ENCODE measurements at regions not wholly inside any gene's neighbourhood (a gene's known extent, or its start where the extent isn't known, plus 50 kb on each side); places are given as distances from the start of the nearest gene placed in this dataset.

GRCh38 chr2:167524786-167525185 lies 636.5 kb downstream of the XIRP2 start:
- H3K27ac ChIP-seq (ENCODE audit: low read depth in 1 of 2, low read length in 2 of 2), result no peak overlapping the region
- H3K4me3 ChIP-seq (ENCODE audit: low read length), result no peak overlapping the region
- H3K27ac Mint-ChIP-seq, result no peak overlapping the region
- no peaks in the 10 kb centered on the region for H3K27me3 ChIP-seq (ENCODE audit: control insufficient read depth in 1 of 2, insufficient read depth in 2 of 2, low read length in 2 of 2)
- no peak overlapping the region for H3K4me3 Mint-ChIP-seq
- intact Hi-C loops (cut with DNase I, micrococcal nuclease), result no loop called here
- no peaks in the 10 kb centered on the region for H3K27me3 Mint-ChIP-seq
- ATAC-seq (ENCODE audit: poor library complexity), result no peak
- no peaks in the 10 kb centered on the region for H3K9me3 Mint-ChIP-seq
- no peaks in the 10 kb centered on the region for H3K36me3 ChIP-seq (ENCODE audit: insufficient read depth, low read length)
- no peaks in the 10 kb centered on the region for H3K4me1 ChIP-seq (ENCODE audit: insufficient read depth, low read length)
- TF ChIP-seq CTCF (IDR thresholded peaks at IDR 0.05), result no peak
- H3K4me1 Mint-ChIP-seq (ENCODE audit: low read depth), result no peaks in the 10 kb centered on the region
- POLR2A ChIA-PET, result no interaction called here
- no peaks in the 10 kb centered on the region for H3K9me3 ChIP-seq (ENCODE audit: control insufficient read depth in 1 of 2, insufficient read depth in 1 of 2, low read length in 2 of 2)
- H3K36me3 Mint-ChIP-seq (ENCODE audit: low read depth), result no peaks in the 10 kb centered on the region
- CTCF ChIA-PET, result no interaction called here
- no peak for DNase-seq

GRCh38 chr2:167510071-167510759 lies 621.9 kb downstream of the XIRP2 start:
- no peaks in the 10 kb centered on the region for H3K4me1 ChIP-seq (ENCODE audit: insufficient read depth, low read length)
- no peak for DNase-seq

GRCh38 chr2:167509586-167509985 lies 621.3 kb downstream of the XIRP2 start:
- TF ChIP-seq CTCF (IDR thresholded peaks at IDR 0.05), result no peak
- POLR2A ChIA-PET, result no interaction called here
- intact Hi-C loops (cut with DNase I, micrococcal nuclease), result no loop called here
- H3K27me3 ChIP-seq (ENCODE audit: control insufficient read depth in 1 of 2, insufficient read depth in 2 of 2, low read length in 2 of 2), result no peaks in the 10 kb centered on the region
- H3K27ac ChIP-seq (ENCODE audit: low read depth in 1 of 2, low read length in 2 of 2), result no peak overlapping the region
- no peaks in the 10 kb centered on the region for H3K36me3 Mint-ChIP-seq (ENCODE audit: low read depth)
- no peaks in the 10 kb centered on the region for H3K4me1 ChIP-seq (ENCODE audit: insufficient read depth, low read length)
- DNase-seq (no peak), ATAC-seq (ENCODE audit: poor library complexity) (no peak)
- H3K9me3 ChIP-seq (ENCODE audit: control insufficient read depth in 1 of 2, insufficient read depth in 1 of 2, low read length in 2 of 2), result no peaks in the 10 kb centered on the region
- CTCF ChIA-PET, result no interaction called here
- H3K4me3 Mint-ChIP-seq, result no peak overlapping the region
- no peaks in the 10 kb centered on the region for H3K27me3 Mint-ChIP-seq
- no peaks in the 10 kb centered on the region for H3K4me1 Mint-ChIP-seq (ENCODE audit: low read depth)
- no peaks in the 10 kb centered on the region for H3K9me3 Mint-ChIP-seq
- no peaks in the 10 kb centered on the region for H3K36me3 ChIP-seq (ENCODE audit: insufficient read depth, low read length)
- no peak overlapping the region for H3K27ac Mint-ChIP-seq
- no peak overlapping the region for H3K4me3 ChIP-seq (ENCODE audit: low read length)

More at GRCh38 chr2:167510071-167510759, 621.9 kb downstream of the XIRP2 start:
- no peaks in the 10 kb centered on the region for H3K27me3 Mint-ChIP-seq
- CTCF ChIA-PET, result no interaction called here
- no peaks in the 10 kb centered on the region for H3K9me3 Mint-ChIP-seq
- H3K4me3 Mint-ChIP-seq, result no peak overlapping the region
- no peak overlapping the region for H3K27ac Mint-ChIP-seq
- Histone ChIP-seq H3K9me3 (ENCODE audit: control insufficient read depth in 1 of 2, insufficient read depth in 1 of 2, low read length in 2 of 2) (no peaks in the 10 kb centered on the region), H3K27me3 (ENCODE audit: control insufficient read depth in 1 of 2, insufficient read depth in 2 of 2, low read length in 2 of 2) (no peaks in the 10 kb centered on the region), H3K27ac (ENCODE audit: low read depth in 1 of 2, low read length in 2 of 2) (no peak overlapping the region), H3K4me3 (ENCODE audit: low read length) (no peak overlapping the region), H3K36me3 (ENCODE audit: insufficient read depth, low read length) (no peaks in the 10 kb centered on the region)
- no peaks in the 10 kb centered on the region for H3K4me1 Mint-ChIP-seq (ENCODE audit: low read depth)
- no peak for TF ChIP-seq CTCF (IDR thresholded peaks at IDR 0.05)
- intact Hi-C loops (cut with DNase I, micrococcal nuclease), result no loop called here
- ATAC-seq (ENCODE audit: poor library complexity), result no peak
- POLR2A ChIA-PET, result no interaction called here
- no peaks in the 10 kb centered on the region for H3K36me3 Mint-ChIP-seq (ENCODE audit: low read depth)

Measured in CD4-positive, alpha-beta T cell (primary cell).